Loucy (cell line): ENCODE measurements at regions not wholly inside any gene's neighbourhood (a gene's known extent, or its start where the extent isn't known, plus 50 kb on each side); places are given as distances from the start of the nearest gene placed in this dataset.

ENCODE experiments used
- H2AFZ ChIP-seq: fragments of 200-600 bp; sonication (generic); 2 replicates; pipeline ENCODE4 v1.6.0; 2016; ENCODE audit warnings: antibody characterized with exemption, mild to moderate bottlenecking, low read length, moderate library complexity
- H3F3A ChIP-seq: fragments of 200-600 bp; 2 replicates; pipeline ENCODE4 v1.6.0; 2016; ENCODE audit warnings: antibody characterized with exemption, low read depth, mild to moderate bottlenecking
- H3K27me3 ChIP-seq: fragments of 200-600 bp; sonication (generic); 2 replicates; pipeline ENCODE4 v1.6.1; 2014; ENCODE audit warnings: low read length, mild to moderate bottlenecking; ENCODE audit not compliant: insufficient read depth, poor library complexity, severe bottlenecking
- H3K36me3 ChIP-seq: fragments of 200-600 bp; sonication (generic); 2 replicates; pipeline ENCODE4 v1.6.1; 2016; ENCODE audit warnings: low read length; ENCODE audit not compliant: insufficient read depth
- H3K4me1 ChIP-seq: fragments of 200-600 bp; sonication (generic); 2 replicates; pipeline ENCODE4 v1.5.1; 2014; ENCODE audit warnings: low read length, mild to moderate bottlenecking; ENCODE audit not compliant: insufficient read depth, poor library complexity, severe bottlenecking
- H3K4me2 ChIP-seq: fragments of 200-600 bp; sonication (generic); 2 replicates; pipeline ENCODE4 v1.6.0; 2014; ENCODE audit warnings: antibody characterized with exemption, low read length, low read depth, mild to moderate bottlenecking; ENCODE audit not compliant: poor library complexity, severe bottlenecking
- H3K4me3 ChIP-seq: fragments of 200-600 bp; sonication (generic); 2 replicates; pipeline ENCODE4 v1.5.1; 2014; ENCODE audit warnings: low read length, mild to moderate bottlenecking, mixed read lengths; ENCODE audit not compliant: poor library complexity, severe bottlenecking
- H3K79me2 ChIP-seq: fragments of 200-600 bp; sonication (generic); 2 replicates; pipeline ENCODE4 v1.6.1; 2014; ENCODE audit warnings: low read length; ENCODE audit not compliant: insufficient read depth
- H3K9ac ChIP-seq: fragments of 200-600 bp; sonication (generic); 2 replicates; pipeline ENCODE4 v1.6.0; 2014; ENCODE audit warnings: mild to moderate bottlenecking, low read depth, low read length, moderate library complexity; ENCODE audit not compliant: poor library complexity, severe bottlenecking
- H3K9me2 ChIP-seq: fragments of 200-600 bp; sonication (generic); replicated peaks from 2 replicates; pipeline ENCODE4 v1.6.1; 2016; ENCODE audit warnings: low read depth, low read length, mixed read lengths
- H3K9me3 ChIP-seq: fragments of 200-600 bp; sonication (generic); 2 replicates; pipeline ENCODE4 v1.6.1; 2014; ENCODE audit warnings: mild to moderate bottlenecking, antibody characterized with exemption, low read length, low read depth; ENCODE audit not compliant: insufficient read depth
- H4K20me1 ChIP-seq: fragments of 200-600 bp; sonication (generic); 2 replicates; pipeline ENCODE4 v1.6.0; 2014; ENCODE audit warnings: antibody characterized with exemption, low read length, mild to moderate bottlenecking; ENCODE audit not compliant: insufficient read depth, poor library complexity, severe bottlenecking
- CTCF ChIP-seq: fragments of 200-600 bp; sonication (generic); conservative IDR thresholded peaks from 2 replicates; pipeline ENCODE4 v1.5.1; 2014; ENCODE audit warnings: mild to moderate bottlenecking, antibody characterized with exemption, low read length
- EZH2phosphoT487 ChIP-seq: fragments of 200-600 bp; IDR thresholded peaks from 2 replicates; pipeline ENCODE4 v1.6.1; 2018; ENCODE audit warnings: antibody characterized with exemption, mild to moderate bottlenecking, moderate library complexity, borderline replicate concordance

- Histone ChIP-seq H3K79me2 (no peaks in the 10 kb centered on the region), H4K20me1 (no peaks in the 10 kb centered on the region), H3K9me2 (no peaks in the 10 kb centered on the region), H3K9me3 (no peaks in the 10 kb centered on the region), H3F3A (no peaks in the 10 kb centered on the region), H3K4me3 (no peak overlapping the region), H3K27me3 (no peaks in the 10 kb centered on the region), H3K9ac (no peak overlapping the region), H3K36me3 (no peaks in the 10 kb centered on the region), H3K4me1 (no peaks in the 10 kb centered on the region), H2AFZ (no peak overlapping the region), H3K4me2 (no peak overlapping the region)
- TF ChIP-seq CTCF (peak; percentile 32; the same call in 1 of the 2 replicates), EZH2phosphoT487 (no peak)
Observed at GRCh38 chr13:81610644-81611043, 1269.7 kb upstream of the SPRY2 start.

GRCh38 chr13:81609335-81609734 is 1268.4 kb upstream of the SPRY2 start:
- H3K9me2 ChIP-seq, result no peaks in the 10 kb centered on the region
- H3F3A ChIP-seq, result no peaks in the 10 kb centered on the region
- no peaks in the 10 kb centered on the region for H3K27me3 ChIP-seq
- no peak overlapping the region for H2AFZ ChIP-seq
- no peaks in the 10 kb centered on the region for H3K9me3 ChIP-seq
- H3K4me3 ChIP-seq, result no peak overlapping the region
- H3K36me3 ChIP-seq, result no peaks in the 10 kb centered on the region
- H4K20me1 ChIP-seq, result no peaks in the 10 kb centered on the region
- no peaks in the 10 kb centered on the region for H3K4me1 ChIP-seq
- H3K79me2 ChIP-seq, result no peaks in the 10 kb centered on the region
- TF ChIP-seq CTCF, result no peak
- TF ChIP-seq EZH2phosphoT487, result no peak
- no peak overlapping the region for H3K4me2 ChIP-seq
- H3K9ac ChIP-seq, result no peak overlapping the region

DNA sequence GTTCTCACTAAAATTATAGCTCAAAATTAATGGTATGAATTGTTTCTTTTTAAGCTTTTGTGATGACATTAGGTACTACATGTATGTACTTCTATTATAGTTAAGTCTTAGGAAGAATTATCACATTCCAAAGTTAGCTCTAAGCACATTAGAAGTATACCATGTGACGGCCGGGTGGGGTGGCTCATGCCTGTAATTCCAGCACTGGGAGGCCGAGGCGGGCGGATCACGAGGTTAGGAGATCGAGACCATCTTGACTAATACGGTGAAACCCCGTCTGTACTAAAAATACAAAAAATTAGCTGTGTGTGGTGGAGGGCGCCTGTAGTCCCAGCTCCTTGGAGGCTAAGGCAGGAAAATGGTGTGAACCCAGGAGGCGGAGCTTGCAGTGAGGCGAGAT is 1265.1 kb upstream of the SPRY2 start:
- Histone ChIP-seq H3K79me2 (no peaks in the 10 kb centered on the region), H3K36me3 (no peaks in the 10 kb centered on the region), H3K9me2 (no peaks in the 10 kb centered on the region), H4K20me1 (no peaks in the 10 kb centered on the region), H3K9ac (no peak overlapping the region), H3F3A (no peaks in the 10 kb centered on the region), H3K4me3 (no peak overlapping the region), H3K4me2 (no peak overlapping the region), H3K9me3 (no peaks in the 10 kb centered on the region), H3K27me3 (no peaks in the 10 kb centered on the region), H2AFZ (no peak overlapping the region), H3K4me1 (no peaks in the 10 kb centered on the region)
- TF ChIP-seq EZH2phosphoT487, result no peak
- TF ChIP-seq CTCF, result no peak
